ENCODE measurements at regions not wholly inside any gene's neighbourhood (a gene's known extent, or its start where the extent isn't known, plus 50 kb on each side); places are given as distances from the start of the nearest gene placed in this dataset.

DNA sequence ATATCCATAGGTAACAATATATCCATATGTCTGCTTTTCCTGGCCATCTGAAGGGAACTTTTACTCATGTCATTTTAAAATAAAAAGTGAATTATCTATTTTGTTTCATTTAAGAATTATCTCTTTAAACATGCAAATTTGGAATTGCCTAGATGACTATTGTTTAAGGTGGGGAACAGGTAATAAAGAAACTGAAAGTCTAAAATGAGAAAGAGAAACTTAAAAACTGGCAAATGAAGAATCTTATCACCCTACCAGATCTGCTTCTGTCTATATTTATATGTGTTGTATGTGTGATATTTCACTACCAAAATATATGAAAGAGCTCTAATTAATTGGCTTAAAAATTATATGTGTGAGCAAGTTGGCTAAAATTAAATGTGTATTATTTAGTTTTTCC, 243.2 kb upstream of the KCNH7 start:
- H3K9me3 ChIP-seq = no peaks in the 10 kb centered on the region
- no peaks in the 10 kb centered on the region for H3K4me1 ChIP-seq
- no peak for DNase-seq (ENCODE audit: low spot score)
- no peaks in the 10 kb centered on the region for H3K27me3 ChIP-seq
- no peaks in the 10 kb centered on the region for H3K36me3 ChIP-seq
- no peak overlapping the region for H3K27ac ChIP-seq
- TF ChIP-seq, protein P1, sequence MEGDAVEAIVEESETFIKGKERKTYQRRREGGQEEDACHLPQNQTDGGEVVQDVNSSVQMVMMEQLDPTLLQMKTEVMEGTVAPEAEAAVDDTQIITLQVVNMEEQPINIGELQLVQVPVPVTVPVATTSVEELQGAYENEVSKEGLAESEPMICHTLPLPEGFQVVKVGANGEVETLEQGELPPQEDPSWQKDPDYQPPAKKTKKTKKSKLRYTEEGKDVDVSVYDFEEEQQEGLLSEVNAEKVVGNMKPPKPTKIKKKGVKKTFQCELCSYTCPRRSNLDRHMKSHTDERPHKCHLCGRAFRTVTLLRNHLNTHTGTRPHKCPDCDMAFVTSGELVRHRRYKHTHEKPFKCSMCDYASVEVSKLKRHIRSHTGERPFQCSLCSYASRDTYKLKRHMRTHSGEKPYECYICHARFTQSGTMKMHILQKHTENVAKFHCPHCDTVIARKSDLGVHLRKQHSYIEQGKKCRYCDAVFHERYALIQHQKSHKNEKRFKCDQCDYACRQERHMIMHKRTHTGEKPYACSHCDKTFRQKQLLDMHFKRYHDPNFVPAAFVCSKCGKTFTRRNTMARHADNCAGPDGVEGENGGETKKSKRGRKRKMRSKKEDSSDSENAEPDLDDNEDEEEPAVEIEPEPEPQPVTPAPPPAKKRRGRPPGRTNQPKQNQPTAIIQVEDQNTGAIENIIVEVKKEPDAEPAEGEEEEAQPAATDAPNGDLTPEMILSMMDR (IDR thresholded peaks at IDR 0.05) = no peak
- no peak overlapping the region for H3K4me3 ChIP-seq

DNA sequence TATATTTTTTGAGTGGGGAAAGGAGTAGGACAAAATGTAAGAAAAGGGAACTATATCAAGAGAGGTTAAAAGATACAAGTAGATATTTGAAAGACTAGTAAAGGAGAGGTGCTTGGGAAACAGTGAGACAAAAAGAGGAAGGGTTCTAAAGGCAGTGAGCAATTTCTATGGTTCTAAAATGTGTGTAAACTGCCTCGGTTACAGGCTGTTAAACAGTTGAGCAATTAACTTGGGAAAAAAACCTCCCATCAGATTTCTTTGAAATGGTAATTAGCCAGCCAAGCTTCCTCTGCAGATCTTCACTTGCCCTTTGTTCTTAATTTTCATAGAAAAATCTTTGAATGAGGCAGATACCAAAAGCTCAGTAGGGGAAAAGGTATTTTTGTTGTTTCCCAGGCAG, 238.7 kb upstream of the KCNH7 start:
- H3K4me1 ChIP-seq = no peaks in the 10 kb centered on the region
- H3K27me3 ChIP-seq = no peaks in the 10 kb centered on the region
- H3K36me3 ChIP-seq = no peaks in the 10 kb centered on the region
- H3K4me3 ChIP-seq = no peak overlapping the region
- no peak overlapping the region for H3K27ac ChIP-seq
- TF ChIP-seq, protein P1 (IDR thresholded peaks at IDR 0.05) = no peak
- DNase-seq (ENCODE audit: low spot score) = no peak
- no peaks in the 10 kb centered on the region for H3K9me3 ChIP-seq

DNA sequence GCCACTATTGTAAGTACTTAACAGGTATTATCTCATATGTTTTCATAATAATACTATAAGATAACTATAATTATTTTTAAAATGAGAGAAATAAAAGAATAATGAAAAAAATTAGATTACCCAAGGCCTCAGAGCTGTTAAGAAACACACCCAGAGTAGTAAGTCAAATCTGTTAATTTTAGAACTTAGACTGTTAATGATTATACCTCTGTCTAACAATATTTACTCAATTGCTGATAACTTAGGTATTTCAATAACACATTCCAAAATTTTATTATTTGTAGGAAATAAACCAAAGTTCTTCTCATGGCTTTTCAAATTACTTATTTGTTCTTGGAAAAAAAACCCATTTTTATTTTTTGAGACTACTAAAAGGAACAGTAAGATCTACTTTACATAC, 227.5 kb upstream of the KCNH7 start:
- TF ChIP-seq, protein P1 (IDR thresholded peaks at IDR 0.05) = no peak
- DNase-seq (ENCODE audit: low spot score) = no peak
- Histone ChIP-seq H3K27ac (no peak overlapping the region), H3K36me3 (no peaks in the 10 kb centered on the region), H3K9me3 (no peaks in the 10 kb centered on the region), H3K4me1 (no peaks in the 10 kb centered on the region), H3K27me3 (no peaks in the 10 kb centered on the region), H3K4me3 (no peak overlapping the region)

DNA sequence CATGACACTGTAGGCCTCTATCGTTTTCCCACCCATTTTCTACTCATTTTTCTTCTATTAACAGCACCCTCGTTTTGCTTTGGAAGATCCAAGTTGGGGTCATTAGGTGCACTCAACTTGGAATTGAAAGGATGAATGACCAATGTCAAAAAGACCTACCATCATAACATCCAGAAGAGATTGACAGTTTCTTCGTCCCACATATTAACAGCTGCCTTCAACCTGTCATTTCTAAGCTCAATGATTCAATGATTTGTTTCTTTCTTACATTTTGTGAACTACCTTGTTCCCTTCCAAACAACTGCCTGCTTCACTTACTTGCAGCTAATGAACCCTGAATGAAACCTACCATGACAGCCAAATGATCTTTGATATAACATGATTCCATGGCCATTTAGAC, 224.0 kb upstream of the KCNH7 start:
- Histone ChIP-seq H3K4me1 (no peaks in the 10 kb centered on the region), H3K4me3 (no peak overlapping the region), H3K9me3 (no peaks in the 10 kb centered on the region), H3K36me3 (no peaks in the 10 kb centered on the region), H3K27me3 (no peaks in the 10 kb centered on the region), H3K27ac (no peak overlapping the region)
- TF ChIP-seq, protein P1 (IDR thresholded peaks at IDR 0.05) = no peak
- no peak for DNase-seq (ENCODE audit: low spot score)

DNA sequence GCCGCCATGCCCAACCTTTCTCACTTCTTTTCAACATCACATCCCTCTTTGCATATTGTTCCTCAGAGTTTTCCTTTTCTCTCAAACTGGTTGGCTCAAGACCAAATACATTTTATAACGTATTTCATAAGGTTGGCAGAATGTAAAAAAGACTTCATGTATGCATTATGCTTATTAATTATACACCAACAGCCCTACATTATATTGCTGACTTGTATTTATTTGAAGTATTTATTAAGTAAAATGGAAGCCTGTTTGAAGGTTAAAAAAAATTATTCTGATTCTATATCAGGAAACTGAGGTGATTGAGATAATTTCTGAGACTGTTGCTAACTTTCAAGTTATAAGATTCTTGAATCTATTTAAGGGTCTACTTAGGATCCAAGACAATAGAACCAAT, 208.0 kb upstream of the KCNH7 start:
- no peaks in the 10 kb centered on the region for H3K27me3 ChIP-seq
- H3K4me1 ChIP-seq = no peaks in the 10 kb centered on the region
- H3K36me3 ChIP-seq = no peaks in the 10 kb centered on the region
- TF ChIP-seq, protein P1 (IDR thresholded peaks at IDR 0.05) = no peak
- no peak overlapping the region for H3K4me3 ChIP-seq
- DNase-seq (ENCODE audit: low spot score) = no peak
- H3K9me3 ChIP-seq = peaks cover 0 to 7% of the 10 kb centered on the region in 2 donors
- H3K27ac ChIP-seq = no peak overlapping the region

DNA sequence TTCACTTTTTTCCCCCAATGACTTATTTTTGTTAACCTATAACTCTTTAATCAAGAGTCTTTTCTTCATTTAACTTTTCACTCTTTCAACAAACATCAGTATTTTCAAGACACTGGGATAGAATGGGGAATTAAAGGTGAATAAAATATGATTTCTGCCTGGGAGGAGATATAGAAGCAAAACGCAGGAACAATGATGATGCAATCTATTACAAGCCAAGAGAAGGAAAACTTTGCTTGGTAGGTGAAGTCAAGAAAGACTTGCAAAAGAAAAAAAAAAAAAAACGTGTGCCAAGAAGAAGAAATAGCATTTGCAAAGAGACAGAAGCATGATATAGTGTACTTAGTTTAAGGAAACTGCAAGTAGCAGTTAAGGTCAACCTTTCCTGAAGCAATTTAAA, 207.3 kb upstream of the KCNH7 start:
- no peaks in the 10 kb centered on the region for H3K36me3 ChIP-seq
- TF ChIP-seq, protein P1 (IDR thresholded peaks at IDR 0.05) = no peak
- no peaks in the 10 kb centered on the region for H3K27me3 ChIP-seq
- DNase-seq (ENCODE audit: low spot score) = no peak
- no peaks in the 10 kb centered on the region for H3K4me1 ChIP-seq
- no peak overlapping the region for H3K27ac ChIP-seq
- peaks cover 0 to 7% of the 10 kb centered on the region in 2 donors for H3K9me3 ChIP-seq
- H3K4me3 ChIP-seq = no peak overlapping the region

Measured in right atrium auricular region (tissue), 2 donors.